LoVo (cell line): ENCODE measurements at regions not wholly inside any gene's neighbourhood (a gene's known extent, or its start where the extent isn't known, plus 50 kb on each side); places are given as distances from the start of the nearest gene placed in this dataset.
"Not testable (repeated sequence)": the region's sequence is repeated elsewhere in the genome, so short reads cannot be mapped to it uniquely, and the experiment has no call there.

Source experiments
- DNase-seq: peaks from one replicate; pipeline ENCODE4 v3.0.0-alpha.2; 2016; ENCODE audit warnings: low spot score

GRCh38 chr12:89880690-89881350, 172.2 kb upstream of the ATP2B1 start:
- DNase-seq: no peak

GRCh38 chr12:89879766-89880165, 171.1 kb upstream of the ATP2B1 start:
- DNase-seq: no peak

GRCh38 chr12:89878950-89879349, 170.3 kb upstream of the ATP2B1 start:
- DNase-seq: no peak

- no peak for DNase-seq
Measured at GRCh38 chr12:89878327-89878726, 169.7 kb upstream of the ATP2B1 start.

- DNase-seq: no peak
Measured at GRCh38 chr12:89877671-89878070, 169.0 kb upstream of the ATP2B1 start.

- no peak for DNase-seq
Measured at GRCh38 chr12:89877136-89877535, 168.5 kb upstream of the ATP2B1 start.

- no peak for DNase-seq
Measured at GRCh38 chr12:89875809-89876208, 167.2 kb upstream of the ATP2B1 start.

GRCh38 chr12:89875225-89875624, 166.6 kb upstream of the ATP2B1 start:
- no peak for DNase-seq

GRCh38 chr12:89874146-89874545, 165.5 kb upstream of the ATP2B1 start:
- no peak for DNase-seq

GRCh38 chr12:89873745-89874144, 165.1 kb upstream of the ATP2B1 start:
- DNase-seq: no peak

GRCh38 chr12:89872922-89873630, 164.4 kb upstream of the ATP2B1 start:
- DNase-seq: no peak

- DNase-seq: no peak
Measured at GRCh38 chr12:89870413-89871184, 162.0 kb upstream of the ATP2B1 start.

GRCh38 chr12:89867611-89868010, 159.0 kb upstream of the ATP2B1 start:
- not testable (repeated sequence) for DNase-seq

- DNase-seq: no peak
Measured at GRCh38 chr12:89864411-89864810, 155.8 kb upstream of the ATP2B1 start.

- DNase-seq: no peak
Measured at GRCh38 chr12:89863968-89864367, 155.3 kb upstream of the ATP2B1 start.

GRCh38 chr12:89863493-89863938, 154.9 kb upstream of the ATP2B1 start:
- DNase-seq: no peak

- DNase-seq: no peak
Measured at GRCh38 chr12:89862511-89863445, 154.1 kb upstream of the ATP2B1 start.

- DNase-seq: peak; percentile 23
Measured at GRCh38 chr12:89861086-89861485, 152.4 kb upstream of the ATP2B1 start.

GRCh38 chr12:89859508-89860220, 151.0 kb upstream of the ATP2B1 start:
- DNase-seq: no peak

- DNase-seq: no peak
Measured at GRCh38 chr12:89858718-89859117, 150.1 kb upstream of the ATP2B1 start.

GRCh38 chr12:89857652-89858274, 149.1 kb upstream of the ATP2B1 start:
- DNase-seq: no peak
